NCI-H748 treated with DMSO at 0.1 percent for 48 hours (cell line): ENCODE measurements at regions not wholly inside any gene's neighbourhood (a gene's known extent, or its start where the extent isn't known, plus 50 kb on each side); places are given as distances from the start of the nearest gene placed in this dataset.
A peak's percentile ranks its signal among the peaks of the same experiment; 100 is the strongest.

Experiments
- DNase-seq: peaks from one replicate; lab custom pipeline; 2025; lab: John Stamatoyannopoulos, UW

- DNase-seq, result no peak
These were observed 796.4 kb upstream of the CDH2 start for GRCh38 chr18:28973324-28973723.

GRCh38 chr18:28972333-28972907 is 795.5 kb upstream of the CDH2 start:
- no peak for DNase-seq

GRCh38 chr18:28963481-28963880 is 786.6 kb upstream of the CDH2 start:
- DNase-seq, result no peak

GRCh38 chr18:28961669-28962228 is 784.8 kb upstream of the CDH2 start:
- DNase-seq, result peak; percentile 35

GRCh38 chr18:28960146-28960545 is 783.2 kb upstream of the CDH2 start:
- no peak for DNase-seq

- DNase-seq, result no peak
These were observed 775.4 kb upstream of the CDH2 start for GRCh38 chr18:28952339-28952738.

GRCh38 chr18:28947900-28948299 is 771.0 kb upstream of the CDH2 start:
- DNase-seq, result no peak

- no peak for DNase-seq
These were observed 769.5 kb upstream of the CDH2 start for GRCh38 chr18:28946471-28946870.

- DNase-seq, result no peak
These were observed 746.0 kb upstream of the CDH2 start for GRCh38 chr18:28922936-28923335.

GRCh38 chr18:28916456-28916855 is 739.5 kb upstream of the CDH2 start:
- no peak for DNase-seq

GRCh38 chr18:28905509-28905908 is 728.6 kb upstream of the CDH2 start:
- no peak for DNase-seq

GRCh38 chr18:28904789-28905364 is 727.9 kb upstream of the CDH2 start:
- DNase-seq, result no peak

GRCh38 chr18:28903306-28903705 is 726.4 kb upstream of the CDH2 start:
- DNase-seq, result no peak

GRCh38 chr18:28890791-28891190 is 713.9 kb upstream of the CDH2 start:
- DNase-seq, result no peak

- DNase-seq, result no peak
These were observed 707.4 kb upstream of the CDH2 start for GRCh38 chr18:28884304-28884703.

GRCh38 chr18:28880856-28881255 is 703.9 kb upstream of the CDH2 start:
- no peak for DNase-seq

- DNase-seq, result no peak
These were observed 698.1 kb upstream of the CDH2 start for GRCh38 chr18:28875059-28875458.

GRCh38 chr18:28863396-28863795 is 686.5 kb upstream of the CDH2 start:
- DNase-seq, result no peak

- no peak for DNase-seq
These were observed 681.3 kb upstream of the CDH2 start for GRCh38 chr18:28858248-28858647.

GRCh38 chr18:28855989-28856388 is 679.1 kb upstream of the CDH2 start:
- no peak for DNase-seq

GRCh38 chr18:28855524-28855923 is 678.6 kb upstream of the CDH2 start:
- DNase-seq, result no peak

- no peak for DNase-seq
These were observed 678.0 kb upstream of the CDH2 start for GRCh38 chr18:28854964-28855363.

GRCh38 chr18:28846958-28847357 is 670.0 kb upstream of the CDH2 start:
- DNase-seq, result no peak

GRCh38 chr18:28837100-28837499 is 660.2 kb upstream of the CDH2 start:
- no peak for DNase-seq
